ENCODE measurements at regions not wholly inside any gene's neighbourhood (a gene's known extent, or its start where the extent isn't known, plus 50 kb on each side); places are given as distances from the start of the nearest gene placed in this dataset.

- no CpG with 5 or more reads among the region's 4 CpGs for WGBS (ENCODE audit: insufficient coverage)
- no peak for TF ChIP-seq CTCF (IDR thresholded peaks at IDR 0.05)
- Histone ChIP-seq H4K20me1 (ENCODE audit: insufficient read depth, low read length) (no peaks in the 10 kb centered on the region), H3K27ac (ENCODE audit: low read depth in 1 of 2, low read length in 2 of 2) (no peak overlapping the region), H3K27me3 (ENCODE audit: control insufficient read depth in 2 of 2, insufficient read depth in 2 of 2, low read length in 2 of 2) (no peaks in the 10 kb centered on the region), H3K9ac (ENCODE audit: insufficient read depth, low read length, poor library complexity, severe bottlenecking) (no peak overlapping the region), H3K9me3 (replicated peaks in 1 of 2; ENCODE audit: control insufficient read depth in 1 of 2, insufficient read depth in 1 of 2, low read length in 2 of 2) (no peaks in the 10 kb centered on the region), H3K36me3 (replicated peaks in 1 of 2; ENCODE audit: control insufficient read depth in 1 of 2, insufficient read depth in 2 of 2, low read length in 2 of 2) (no peaks in the 10 kb centered on the region), H3K79me2 (ENCODE audit: insufficient read depth, low read length) (no peaks in the 10 kb centered on the region), H3K4me2 (replicated peaks; ENCODE audit: extremely low read depth, low read length, poor library complexity, severe bottlenecking) (no peak overlapping the region), H2AFZ (ENCODE audit: insufficient read depth, low read depth, low read length, poor library complexity, severe bottlenecking) (no peak overlapping the region), H3K4me1 (ENCODE audit: control insufficient read depth in 1 of 2, insufficient read depth in 2 of 2, low read length in 2 of 2) (no peaks in the 10 kb centered on the region), H3K4me3 (replicated peaks in 1 of 3; ENCODE audit: low read depth in 2 of 3, low read length in 3 of 3) (no peak overlapping the region)
- no peak for DNase-seq
- intact Hi-C loops (cut with micrococcal nuclease), result no loop called here
- Mint-ChIP-seq H3K27ac (no peak overlapping the region), H3K36me3 (no peaks in the 10 kb centered on the region), H3K27me3 (ENCODE audit: low read depth in 3 of 3) (no peaks in the 10 kb centered on the region), H3K4me1 (no peaks in the 10 kb centered on the region), H3K9me3 (peaks cover 0 to 6% (median 0%) of the 10 kb centered on the region in 7 donors), H3K4me3 (no peak overlapping the region)
Observed at GRCh38 chr13:73687087-73687486, 447.1 kb downstream of the KLF12 start.

- Histone ChIP-seq H2AFZ (ENCODE audit: insufficient read depth, low read depth, low read length, poor library complexity, severe bottlenecking) (no peak overlapping the region), H3K9me3 (replicated peaks in 1 of 2; ENCODE audit: control insufficient read depth in 1 of 2, insufficient read depth in 1 of 2, low read length in 2 of 2) (no peaks in the 10 kb centered on the region), H3K9ac (ENCODE audit: insufficient read depth, low read length, poor library complexity, severe bottlenecking) (no peak overlapping the region), H4K20me1 (ENCODE audit: insufficient read depth, low read length) (no peaks in the 10 kb centered on the region), H3K27me3 (ENCODE audit: control insufficient read depth in 2 of 2, insufficient read depth in 2 of 2, low read length in 2 of 2) (no peaks in the 10 kb centered on the region), H3K79me2 (ENCODE audit: insufficient read depth, low read length) (no peaks in the 10 kb centered on the region), H3K27ac (ENCODE audit: low read depth in 1 of 2, low read length in 2 of 2) (no peak overlapping the region), H3K36me3 (replicated peaks in 1 of 2; ENCODE audit: control insufficient read depth in 1 of 2, insufficient read depth in 2 of 2, low read length in 2 of 2) (no peaks in the 10 kb centered on the region), H3K4me1 (ENCODE audit: control insufficient read depth in 1 of 2, insufficient read depth in 2 of 2, low read length in 2 of 2) (no peaks in the 10 kb centered on the region), H3K4me3 (replicated peaks in 1 of 3; ENCODE audit: low read depth in 2 of 3, low read length in 3 of 3) (no peak overlapping the region), H3K4me2 (replicated peaks; ENCODE audit: extremely low read depth, low read length, poor library complexity, severe bottlenecking) (no peak overlapping the region)
- Mint-ChIP-seq H3K36me3 (no peaks in the 10 kb centered on the region), H3K4me1 (no peaks in the 10 kb centered on the region), H3K27me3 (ENCODE audit: low read depth in 3 of 3) (no peaks in the 10 kb centered on the region), H3K27ac (no peak overlapping the region), H3K9me3 (peaks cover 0 to 11% (median 0%) of the 10 kb centered on the region in 7 donors), H3K4me3 (no peak overlapping the region)
- intact Hi-C loops (cut with micrococcal nuclease), result no loop called here
- no peak for DNase-seq
- no peak for TF ChIP-seq CTCF (IDR thresholded peaks at IDR 0.05)
- 100% methylated on average over 2 of the region's 11 CpGs for WGBS (ENCODE audit: insufficient coverage)
Observed at GRCh38 chr13:73684750-73685149, 449.5 kb downstream of the KLF12 start.

All from CD14-positive monocyte (primary cell).